ENCODE measurements at regions not wholly inside any gene's neighbourhood (a gene's known extent, or its start where the extent isn't known, plus 50 kb on each side); places are given as distances from the start of the nearest gene placed in this dataset.
"Not testable (repeated sequence)": the region's sequence is repeated elsewhere in the genome, so short reads cannot be mapped to it uniquely, and the experiment has no call there.

- DNase-seq (ENCODE audit: low read depth): no peak
- H3K4me3 ChIP-seq (ENCODE audit: low read depth, low read length): no peak overlapping the region
- no peak for TF ChIP-seq CTCF (IDR thresholded peaks at IDR 0.05; ENCODE audit: insufficient read depth, low read depth, low read length, missing control alignments)
Observed at GRCh38 chr10:33602278-33602677, 267.8 kb upstream of the NRP1 start.

GRCh38 chr10:33600381-33600780, 265.9 kb upstream of the NRP1 start:
- no peak for TF ChIP-seq CTCF (IDR thresholded peaks at IDR 0.05; ENCODE audit: insufficient read depth, low read depth, low read length, missing control alignments)
- no peak overlapping the region for H3K4me3 ChIP-seq (ENCODE audit: low read depth, low read length)
- no peak for DNase-seq (ENCODE audit: low read depth)

- no peak for TF ChIP-seq CTCF (IDR thresholded peaks at IDR 0.05; ENCODE audit: insufficient read depth, low read depth, low read length, missing control alignments)
- H3K4me3 ChIP-seq (ENCODE audit: low read depth, low read length): no peak overlapping the region
- DNase-seq (ENCODE audit: low read depth): no peak
Observed at GRCh38 chr10:33596422-33596821, 262.0 kb upstream of the NRP1 start.

GRCh38 chr10:33594475-33594874, 260.0 kb upstream of the NRP1 start:
- TF ChIP-seq CTCF (IDR thresholded peaks at IDR 0.05; ENCODE audit: insufficient read depth, low read depth, low read length, missing control alignments): no peak
- DNase-seq (ENCODE audit: low read depth): no peak
- no peak overlapping the region for H3K4me3 ChIP-seq (ENCODE audit: low read depth, low read length)

- no peak for TF ChIP-seq CTCF (IDR thresholded peaks at IDR 0.05; ENCODE audit: insufficient read depth, low read depth, low read length, missing control alignments)
- DNase-seq (ENCODE audit: low read depth): no peak
- H3K4me3 ChIP-seq (ENCODE audit: low read depth, low read length): no peak overlapping the region
Observed at GRCh38 chr10:33588974-33589600, 254.6 kb upstream of the NRP1 start.

GRCh38 chr10:33584596-33584995, 250.1 kb upstream of the NRP1 start:
- H3K4me3 ChIP-seq (ENCODE audit: low read depth, low read length); DNase-seq (ENCODE audit: low read depth): not testable (repeated sequence)

- TF ChIP-seq CTCF (IDR thresholded peaks at IDR 0.05; ENCODE audit: insufficient read depth, low read depth, low read length, missing control alignments): no peak
- DNase-seq (ENCODE audit: low read depth): no peak
- no peak overlapping the region for H3K4me3 ChIP-seq (ENCODE audit: low read depth, low read length)
Observed at GRCh38 chr10:33579996-33580395, 245.5 kb upstream of the NRP1 start.
